ENCODE measurements at regions not wholly inside any gene's neighbourhood (a gene's known extent, or its start where the extent isn't known, plus 50 kb on each side); places are given as distances from the start of the nearest gene placed in this dataset.

GRCh38 chr3:107959550-107960154 is 131.2 kb downstream of the CD47 start:
- H3K27me3 ChIP-seq (replicated peaks; ENCODE audit: control insufficient read depth, insufficient read depth, low read length), result no peaks in the 10 kb centered on the region; the same call in 1 of the 2 replicates
- DNase-seq (ENCODE audit: extremely low read depth, insufficient read length), result no peak
- no peak for TF ChIP-seq CTCF (IDR thresholded peaks at IDR 0.05; ENCODE audit: insufficient read depth, low read length, poor library complexity, severe bottlenecking)
- H3K4me3 ChIP-seq (replicated peaks; ENCODE audit: low read depth, low read length), result no peak overlapping the region
- no peaks in the 10 kb centered on the region for H3K36me3 ChIP-seq (ENCODE audit: control insufficient read depth, insufficient read depth, low read length)

GRCh38 chr3:107958146-107958545 is 132.7 kb downstream of the CD47 start:
- Histone ChIP-seq H3K27me3 (replicated peaks; ENCODE audit: control insufficient read depth, insufficient read depth, low read length) (no peaks in the 10 kb centered on the region; the same call in 1 of the 2 replicates), H3K36me3 (ENCODE audit: control insufficient read depth, insufficient read depth, low read length) (no peaks in the 10 kb centered on the region), H3K4me3 (replicated peaks; ENCODE audit: low read depth, low read length) (no peak overlapping the region)
- TF ChIP-seq CTCF (IDR thresholded peaks at IDR 0.05; ENCODE audit: insufficient read depth, low read length, poor library complexity, severe bottlenecking), result no peak
- DNase-seq (ENCODE audit: extremely low read depth, insufficient read length), result no peak

- no peak for TF ChIP-seq CTCF (IDR thresholded peaks at IDR 0.05; ENCODE audit: insufficient read depth, low read length, poor library complexity, severe bottlenecking)
- Histone ChIP-seq H3K36me3 (ENCODE audit: control insufficient read depth, insufficient read depth, low read length) (no peaks in the 10 kb centered on the region), H3K27me3 (replicated peaks; ENCODE audit: control insufficient read depth, insufficient read depth, low read length) (no peaks in the 10 kb centered on the region; the same call in 1 of the 2 replicates), H3K4me3 (replicated peaks; ENCODE audit: low read depth, low read length) (no peak overlapping the region)
- DNase-seq (ENCODE audit: extremely low read depth, insufficient read length), result no peak
These were observed 133.6 kb downstream of the CD47 start for GRCh38 chr3:107956991-107957900.

GRCh38 chr3:107954845-107955244 is 136.0 kb downstream of the CD47 start:
- TF ChIP-seq CTCF (IDR thresholded peaks at IDR 0.05; ENCODE audit: insufficient read depth, low read length, poor library complexity, severe bottlenecking), result no peak
- no peaks in the 10 kb centered on the region for H3K36me3 ChIP-seq (ENCODE audit: control insufficient read depth, insufficient read depth, low read length)
- DNase-seq (ENCODE audit: extremely low read depth, insufficient read length), result no peak
- H3K27me3 ChIP-seq (replicated peaks; ENCODE audit: control insufficient read depth, insufficient read depth, low read length), result no peaks in the 10 kb centered on the region; the same call in 1 of the 2 replicates
- H3K4me3 ChIP-seq (replicated peaks; ENCODE audit: low read depth, low read length), result no peak overlapping the region

GRCh38 chr3:107953722-107954121 is 137.1 kb downstream of the CD47 start:
- no peaks in the 10 kb centered on the region; the same call in 1 of the 2 replicates for H3K27me3 ChIP-seq (replicated peaks; ENCODE audit: control insufficient read depth, insufficient read depth, low read length)
- TF ChIP-seq CTCF (IDR thresholded peaks at IDR 0.05; ENCODE audit: insufficient read depth, low read length, poor library complexity, severe bottlenecking), result no peak
- no peak for DNase-seq (ENCODE audit: extremely low read depth, insufficient read length)
- no peak overlapping the region for H3K4me3 ChIP-seq (replicated peaks; ENCODE audit: low read depth, low read length)
- H3K36me3 ChIP-seq (ENCODE audit: control insufficient read depth, insufficient read depth, low read length), result no peaks in the 10 kb centered on the region
